Panc1 (cell line): ENCODE measurements at regions not wholly inside any gene's neighbourhood (a gene's known extent, or its start where the extent isn't known, plus 50 kb on each side); places are given as distances from the start of the nearest gene placed in this dataset.

Experiments
- POLR2AphosphoS5 ChIP-seq: IDR thresholded peaks from 2 replicates; pipeline ENCODE4 v1.6.1; 2012; ENCODE audit warnings: mild to moderate bottlenecking, low read depth, low read length, moderate library complexity
- SIN3A ChIP-seq: IDR thresholded peaks from 2 replicates; pipeline ENCODE4 v1.6.1; 2012; ENCODE audit warnings: low read depth, mild to moderate bottlenecking, low read length, moderate library complexity, borderline replicate concordance; ENCODE audit not compliant: insufficient read depth
- TCF7L2 ChIP-seq: IDR thresholded peaks from 2 replicates; pipeline ENCODE4 v1.6.1; 2011; ENCODE audit warnings: mild to moderate bottlenecking, low read depth, low read length, inconsistent platforms
- TF ChIP-seq, protein P1 (sequence below): fragments of 450-650 bp; IDR thresholded peaks from 2 replicates; pipeline ENCODE4 v1.5.1; 2017; ENCODE audit warnings: mild to moderate bottlenecking
- TF ChIP-seq, protein P2 (sequence below), 2 experiments: IDR thresholded peaks; 2 replicates each; pipeline ENCODE4 v1.6.1; 2011 to 2012; ENCODE audit warnings: low read depth in 2 of 2, control low read depth in 1 of 2, low read length in 1 of 2, mild to moderate bottlenecking in 1 of 2, moderate library complexity in 1 of 2; ENCODE audit not compliant: insufficient read depth in 1 of 2

DNA sequence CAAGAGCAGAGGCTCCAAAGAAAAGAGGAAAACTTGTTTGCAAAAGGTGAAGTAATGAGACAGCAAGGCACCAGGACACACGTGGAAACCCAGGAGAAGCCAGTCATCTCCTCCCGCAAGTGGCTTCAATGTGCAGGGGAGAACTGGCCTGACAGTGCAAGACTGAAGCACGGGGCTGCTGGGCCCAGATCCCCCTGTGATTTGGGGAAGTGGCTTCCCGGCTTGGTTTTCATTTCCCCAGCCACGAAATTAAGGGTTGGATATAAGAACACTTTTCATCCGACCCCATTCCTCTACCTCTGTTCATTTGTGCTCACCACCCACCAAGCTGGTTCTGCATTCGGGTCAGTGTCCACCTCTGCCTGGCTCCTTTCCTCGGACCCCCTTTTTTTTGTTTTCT lies 306.4 kb downstream of the FGFR2 start:
- TF ChIP-seq POLR2AphosphoS5 (no peak), SIN3A (no peak), TCF7L2 (no peak)
- TF ChIP-seq, protein P1, sequence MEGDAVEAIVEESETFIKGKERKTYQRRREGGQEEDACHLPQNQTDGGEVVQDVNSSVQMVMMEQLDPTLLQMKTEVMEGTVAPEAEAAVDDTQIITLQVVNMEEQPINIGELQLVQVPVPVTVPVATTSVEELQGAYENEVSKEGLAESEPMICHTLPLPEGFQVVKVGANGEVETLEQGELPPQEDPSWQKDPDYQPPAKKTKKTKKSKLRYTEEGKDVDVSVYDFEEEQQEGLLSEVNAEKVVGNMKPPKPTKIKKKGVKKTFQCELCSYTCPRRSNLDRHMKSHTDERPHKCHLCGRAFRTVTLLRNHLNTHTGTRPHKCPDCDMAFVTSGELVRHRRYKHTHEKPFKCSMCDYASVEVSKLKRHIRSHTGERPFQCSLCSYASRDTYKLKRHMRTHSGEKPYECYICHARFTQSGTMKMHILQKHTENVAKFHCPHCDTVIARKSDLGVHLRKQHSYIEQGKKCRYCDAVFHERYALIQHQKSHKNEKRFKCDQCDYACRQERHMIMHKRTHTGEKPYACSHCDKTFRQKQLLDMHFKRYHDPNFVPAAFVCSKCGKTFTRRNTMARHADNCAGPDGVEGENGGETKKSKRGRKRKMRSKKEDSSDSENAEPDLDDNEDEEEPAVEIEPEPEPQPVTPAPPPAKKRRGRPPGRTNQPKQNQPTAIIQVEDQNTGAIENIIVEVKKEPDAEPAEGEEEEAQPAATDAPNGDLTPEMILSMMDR, result no peak
- TF ChIP-seq, protein P2, sequence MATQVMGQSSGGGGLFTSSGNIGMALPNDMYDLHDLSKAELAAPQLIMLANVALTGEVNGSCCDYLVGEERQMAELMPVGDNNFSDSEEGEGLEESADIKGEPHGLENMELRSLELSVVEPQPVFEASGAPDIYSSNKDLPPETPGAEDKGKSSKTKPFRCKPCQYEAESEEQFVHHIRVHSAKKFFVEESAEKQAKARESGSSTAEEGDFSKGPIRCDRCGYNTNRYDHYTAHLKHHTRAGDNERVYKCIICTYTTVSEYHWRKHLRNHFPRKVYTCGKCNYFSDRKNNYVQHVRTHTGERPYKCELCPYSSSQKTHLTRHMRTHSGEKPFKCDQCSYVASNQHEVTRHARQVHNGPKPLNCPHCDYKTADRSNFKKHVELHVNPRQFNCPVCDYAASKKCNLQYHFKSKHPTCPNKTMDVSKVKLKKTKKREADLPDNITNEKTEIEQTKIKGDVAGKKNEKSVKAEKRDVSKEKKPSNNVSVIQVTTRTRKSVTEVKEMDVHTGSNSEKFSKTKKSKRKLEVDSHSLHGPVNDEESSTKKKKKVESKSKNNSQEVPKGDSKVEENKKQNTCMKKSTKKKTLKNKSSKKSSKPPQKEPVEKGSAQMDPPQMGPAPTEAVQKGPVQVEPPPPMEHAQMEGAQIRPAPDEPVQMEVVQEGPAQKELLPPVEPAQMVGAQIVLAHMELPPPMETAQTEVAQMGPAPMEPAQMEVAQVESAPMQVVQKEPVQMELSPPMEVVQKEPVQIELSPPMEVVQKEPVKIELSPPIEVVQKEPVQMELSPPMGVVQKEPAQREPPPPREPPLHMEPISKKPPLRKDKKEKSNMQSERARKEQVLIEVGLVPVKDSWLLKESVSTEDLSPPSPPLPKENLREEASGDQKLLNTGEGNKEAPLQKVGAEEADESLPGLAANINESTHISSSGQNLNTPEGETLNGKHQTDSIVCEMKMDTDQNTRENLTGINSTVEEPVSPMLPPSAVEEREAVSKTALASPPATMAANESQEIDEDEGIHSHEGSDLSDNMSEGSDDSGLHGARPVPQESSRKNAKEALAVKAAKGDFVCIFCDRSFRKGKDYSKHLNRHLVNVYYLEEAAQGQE (IDR thresholded peaks at IDR 0.05; ENCODE audit: insufficient read depth in 1 of 2, low read depth in 2 of 2, low read length in 1 of 2), result no peak
